Hematopoietic multipotent progenitor cell treated with erythropoietin and hydrocortisone succinate and interleukin-3 and kit ligand, for 8 days (in vitro differentiated cells): ENCODE measurements at regions not wholly inside any gene's neighbourhood (a gene's known extent, or its start where the extent isn't known, plus 50 kb on each side); places are given as distances from the start of the nearest gene placed in this dataset.

ENCODE experiments used
- DNase-seq: peaks from one replicate; pipeline ENCODE4 v3.0.0-alpha.2; 2015

- no peak for DNase-seq
Observed at GRCh38 chr21:16792101-16792500, 720.7 kb upstream of the CXADR start.

GRCh38 chr21:16794950-16795349, 717.9 kb upstream of the CXADR start:
- DNase-seq: no peak

- no peak for DNase-seq
Observed at GRCh38 chr21:16796776-16797175, 716.1 kb upstream of the CXADR start.

GRCh38 chr21:16797540-16797939, 715.3 kb upstream of the CXADR start:
- no peak for DNase-seq

GRCh38 chr21:16797966-16798365, 714.9 kb upstream of the CXADR start:
- no peak for DNase-seq

GRCh38 chr21:16800536-16801275, 712.1 kb upstream of the CXADR start:
- no peak for DNase-seq

GRCh38 chr21:16811011-16811410, 701.8 kb upstream of the CXADR start:
- DNase-seq: no peak

GRCh38 chr21:16811970-16812369, 700.9 kb upstream of the CXADR start:
- DNase-seq: no peak

GRCh38 chr21:16815243-16815642, 697.6 kb upstream of the CXADR start:
- no peak for DNase-seq

GRCh38 chr21:16821588-16821987, 691.3 kb upstream of the CXADR start:
- no peak for DNase-seq

- no peak for DNase-seq
Observed at GRCh38 chr21:16829532-16829931, 683.3 kb upstream of the CXADR start.

GRCh38 chr21:16832791-16833190, 680.1 kb upstream of the CXADR start:
- no peak for DNase-seq

- DNase-seq: no peak
Observed at GRCh38 chr21:16834791-16835190, 678.1 kb upstream of the CXADR start.

- no peak for DNase-seq
Observed at GRCh38 chr21:16837321-16837720, 675.5 kb upstream of the CXADR start.

- no peak for DNase-seq
Observed at GRCh38 chr21:16837721-16838120, 675.1 kb upstream of the CXADR start.

- DNase-seq: no peak
Observed at GRCh38 chr21:16838331-16838730, 674.5 kb upstream of the CXADR start.

- no peak for DNase-seq
Observed at GRCh38 chr21:16840538-16840937, 672.3 kb upstream of the CXADR start.

GRCh38 chr21:16841975-16842695, 670.7 kb upstream of the CXADR start:
- DNase-seq: no peak

- DNase-seq: no peak
Observed at GRCh38 chr21:16842696-16843035, 670.2 kb upstream of the CXADR start.

- DNase-seq: no peak
Observed at GRCh38 chr21:16847211-16847610, 665.6 kb upstream of the CXADR start.

GRCh38 chr21:16851054-16851453, 661.8 kb upstream of the CXADR start:
- DNase-seq: no peak

GRCh38 chr21:16855164-16855667, 657.6 kb upstream of the CXADR start:
- no peak for DNase-seq

GRCh38 chr21:16863362-16863905, 649.4 kb upstream of the CXADR start:
- no peak for DNase-seq

GRCh38 chr21:16863908-16864307, 648.9 kb upstream of the CXADR start:
- no peak for DNase-seq
